Body of pancreas (tissue), 4 donors: ENCODE measurements at regions not wholly inside any gene's neighbourhood (a gene's known extent, or its start where the extent isn't known, plus 50 kb on each side); places are given as distances from the start of the nearest gene placed in this dataset.

Experiments used
- POLR2A ChIP-seq, 3 donors: fragments of 450-650 bp; IDR thresholded peaks; one replicate each; pipeline ENCODE4 v1.6.1; 2016; ENCODE audit warnings: antibody characterized with exemption in 3 of 3, mild to moderate bottlenecking in 2 of 3
- TF ChIP-seq, protein P1 (sequence below), 7 experiments: fragments of 450-650 bp in 4 of 7; fragments of 200-600 bp in 3 of 7; sonication (generic) in 3 of 7; IDR thresholded peaks; one replicate each; pipeline ENCODE4 v1.5.1; 2016 to 2019; ENCODE audit warnings: antibody characterized with exemption in 7 of 7

DNA sequence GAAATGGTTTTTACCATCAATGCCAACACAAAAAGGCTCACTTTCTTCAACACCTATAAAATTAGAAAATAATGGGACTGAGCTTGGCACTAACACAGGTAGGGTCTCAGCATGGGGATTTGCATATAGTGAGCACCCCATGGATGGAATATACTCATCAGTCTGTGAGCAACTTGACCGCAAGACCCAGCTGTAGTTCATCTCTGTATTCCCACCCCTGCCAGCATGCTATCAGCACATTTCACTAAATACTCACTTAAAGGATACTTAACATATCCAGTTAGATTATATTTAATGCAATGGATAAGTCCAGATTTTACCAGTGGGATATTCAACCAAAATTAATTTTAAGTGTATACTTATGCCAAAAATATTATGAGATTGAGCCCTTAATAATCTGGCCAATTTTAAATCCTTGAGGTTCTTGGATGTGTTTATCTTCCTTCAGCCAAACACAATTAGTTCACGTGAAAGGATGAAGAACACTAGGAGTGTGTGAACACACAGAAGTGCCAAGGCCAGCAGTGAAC is 66.7 kb downstream of the C16orf95 start:
- TF ChIP-seq, protein P1, sequence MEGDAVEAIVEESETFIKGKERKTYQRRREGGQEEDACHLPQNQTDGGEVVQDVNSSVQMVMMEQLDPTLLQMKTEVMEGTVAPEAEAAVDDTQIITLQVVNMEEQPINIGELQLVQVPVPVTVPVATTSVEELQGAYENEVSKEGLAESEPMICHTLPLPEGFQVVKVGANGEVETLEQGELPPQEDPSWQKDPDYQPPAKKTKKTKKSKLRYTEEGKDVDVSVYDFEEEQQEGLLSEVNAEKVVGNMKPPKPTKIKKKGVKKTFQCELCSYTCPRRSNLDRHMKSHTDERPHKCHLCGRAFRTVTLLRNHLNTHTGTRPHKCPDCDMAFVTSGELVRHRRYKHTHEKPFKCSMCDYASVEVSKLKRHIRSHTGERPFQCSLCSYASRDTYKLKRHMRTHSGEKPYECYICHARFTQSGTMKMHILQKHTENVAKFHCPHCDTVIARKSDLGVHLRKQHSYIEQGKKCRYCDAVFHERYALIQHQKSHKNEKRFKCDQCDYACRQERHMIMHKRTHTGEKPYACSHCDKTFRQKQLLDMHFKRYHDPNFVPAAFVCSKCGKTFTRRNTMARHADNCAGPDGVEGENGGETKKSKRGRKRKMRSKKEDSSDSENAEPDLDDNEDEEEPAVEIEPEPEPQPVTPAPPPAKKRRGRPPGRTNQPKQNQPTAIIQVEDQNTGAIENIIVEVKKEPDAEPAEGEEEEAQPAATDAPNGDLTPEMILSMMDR (IDR thresholded peaks at IDR 0.05): no peak
- TF ChIP-seq POLR2A (IDR thresholded peaks at IDR 0.05): no peak
